ENCODE measurements at regions not wholly inside any gene's neighbourhood (a gene's known extent, or its start where the extent isn't known, plus 50 kb on each side); places are given as distances from the start of the nearest gene placed in this dataset.

- TF ChIP-seq CTCF (IDR thresholded peaks at IDR 0.05 in 8 of 11, conservative IDR thresholded peaks at IDR 0.05 in 3 of 11) = no peak
- no peak for TF ChIP-seq POLR2A (IDR thresholded peaks at IDR 0.05)
- TF ChIP-seq POLR2AphosphoS5 (IDR thresholded peaks at IDR 0.05) = no peak
These were observed 166.1 kb upstream of the SLIT2 start for GRCh38 chr4:20085653-20086052.
